HL-60 (cell line): ENCODE measurements at regions not wholly inside any gene's neighbourhood (a gene's known extent, or its start where the extent isn't known, plus 50 kb on each side); places are given as distances from the start of the nearest gene placed in this dataset.
A peak's percentile ranks its signal among the peaks of the same experiment; 100 is the strongest.

ENCODE experiments used
- DNase-seq, 2 experiments: peaks; one replicate each; pipeline ENCODE4 v3.0.0-alpha.2; 2010 to 2020; ENCODE audit warnings: low read depth in 1 of 2, low spot score in 1 of 2
- H3K27ac ChIP-seq: fragments of 250-450 bp; sonication (Bioruptor Pico); replicated peaks from 2 replicates; pipeline ENCODE4 v1.5.1; 2020; ENCODE audit warnings: mild to moderate bottlenecking, moderate library complexity
- H3K27me3 ChIP-seq: fragments of 250-450 bp; sonication (Bioruptor Pico); 2 replicates; pipeline ENCODE4 v1.5.1; 2021; ENCODE audit warnings: mild to moderate bottlenecking, moderate library complexity; ENCODE audit not compliant: insufficient read depth, poor library complexity, severe bottlenecking
- H3K4me3 ChIP-seq: replicated peaks from 2 replicates; pipeline ENCODE4 v1.5.1; 2011; ENCODE audit warnings: mild to moderate bottlenecking, control low read depth, low read length; ENCODE audit not compliant: insufficient read depth
- CTCF ChIP-seq: IDR thresholded peaks from one replicate; pipeline ENCODE4 v1.5.1; 2011; ENCODE audit warnings: low read length, control low read depth, inconsistent platforms; ENCODE audit not compliant: insufficient read depth
- GABPA ChIP-seq: IDR thresholded peaks from 2 replicates; pipeline ENCODE4 v1.6.1; 2012; ENCODE audit warnings: low read depth
- POLR2AphosphoS5 ChIP-seq: IDR thresholded peaks from 2 replicates; pipeline ENCODE4 v1.6.1; 2012; ENCODE audit warnings: low read depth
- REST ChIP-seq: IDR thresholded peaks from 2 replicates; pipeline ENCODE4 v1.6.1; 2012; ENCODE audit warnings: low read depth; ENCODE audit not compliant: insufficient replicate concordance
- SPI1 ChIP-seq: IDR thresholded peaks from 2 replicates; pipeline ENCODE4 v1.6.1; 2012; ENCODE audit warnings: low read depth, mild to moderate bottlenecking, borderline replicate concordance

- Histone ChIP-seq H3K27ac (no peak overlapping the region), H3K27me3 (no peaks in the 10 kb centered on the region), H3K4me3 (no peak overlapping the region)
- peak in 1 of 2 experiments; percentile 7 for DNase-seq
- no peak for TF ChIP-seq REST
- no peak for TF ChIP-seq POLR2AphosphoS5
- TF ChIP-seq SPI1 = no peak
- no peak for TF ChIP-seq CTCF
- TF ChIP-seq GABPA = no peak
Measured at GRCh38 chr4:23373261-23373660, 516.6 kb downstream of the PPARGC1A start.

- Histone ChIP-seq H3K4me3 (no peak overlapping the region), H3K27me3 (no peaks in the 10 kb centered on the region), H3K27ac (no peak overlapping the region)
- TF ChIP-seq REST (no peak), SPI1 (no peak), CTCF (no peak), POLR2AphosphoS5 (no peak), GABPA (no peak)
- no peak for DNase-seq
Measured at GRCh38 chr4:23371533-23371932, 518.3 kb downstream of the PPARGC1A start.

- Histone ChIP-seq H3K4me3 (no peak overlapping the region), H3K27me3 (no peaks in the 10 kb centered on the region), H3K27ac (no peak overlapping the region)
- no peak for DNase-seq
- TF ChIP-seq CTCF (no peak), REST (no peak), SPI1 (no peak), GABPA (no peak), POLR2AphosphoS5 (no peak)
Measured at GRCh38 chr4:23369331-23369730, 520.5 kb downstream of the PPARGC1A start.
